ENCODE measurements at regions not wholly inside any gene's neighbourhood (a gene's known extent, or its start where the extent isn't known, plus 50 kb on each side); places are given as distances from the start of the nearest gene placed in this dataset.

- no peak overlapping the region for H3K27ac Mint-ChIP-seq
- H3K27me3 Mint-ChIP-seq (ENCODE audit: insufficient read depth): no peaks in the 10 kb centered on the region; the same call in 1 of the 2 replicates
- no peaks in the 10 kb centered on the region for H3K4me1 Mint-ChIP-seq (ENCODE audit: low read depth)
- peaks cover 33% of the 10 kb centered on the region for H3K9me3 Mint-ChIP-seq
- TF ChIP-seq CTCF (IDR thresholded peaks at IDR 0.05): no peak
- H3K36me3 Mint-ChIP-seq (ENCODE audit: low read depth): no peaks in the 10 kb centered on the region
- no peak for DNase-seq
- H3K4me3 Mint-ChIP-seq: no peak overlapping the region
These were observed 781.7 kb upstream of the GHITM start for GRCh38 chr10:83357627-83358026.

GRCh38 chr10:83367036-83367435, 772.3 kb upstream of the GHITM start:
- DNase-seq: no peak
- Mint-ChIP-seq H3K4me1 (ENCODE audit: low read depth) (no peaks in the 10 kb centered on the region), H3K36me3 (ENCODE audit: low read depth) (no peaks in the 10 kb centered on the region)

GRCh38 chr10:83371696-83372490, 767.4 kb upstream of the GHITM start:
- Mint-ChIP-seq H3K4me1 (ENCODE audit: low read depth) (no peaks in the 10 kb centered on the region), H3K27me3 (ENCODE audit: insufficient read depth) (no peaks in the 10 kb centered on the region), H3K36me3 (ENCODE audit: low read depth) (no peaks in the 10 kb centered on the region), H3K4me3 (no peak overlapping the region), H3K27ac (no peak overlapping the region; the same call in 1 of the 2 replicates), H3K9me3 (peaks cover 35% of the 10 kb centered on the region)
- TF ChIP-seq CTCF (IDR thresholded peaks at IDR 0.05): no peak
- DNase-seq: no peak

More at GRCh38 chr10:83367036-83367435, 772.3 kb upstream of the GHITM start:
- Mint-ChIP-seq H3K4me3 (no peak overlapping the region), H3K9me3 (peaks cover 13% of the 10 kb centered on the region), H3K27me3 (ENCODE audit: insufficient read depth) (no peaks in the 10 kb centered on the region), H3K27ac (no peak overlapping the region)
- TF ChIP-seq CTCF (IDR thresholded peaks at IDR 0.05): no peak

- H3K27me3 Mint-ChIP-seq (ENCODE audit: insufficient read depth): no peaks in the 10 kb centered on the region
These were observed 766.7 kb upstream of the GHITM start for GRCh38 chr10:83372646-83373045.

GRCh38 chr10:83373671-83374070, 765.6 kb upstream of the GHITM start:
- Mint-ChIP-seq H3K4me1 (ENCODE audit: low read depth) (no peaks in the 10 kb centered on the region), H3K27ac (no peak overlapping the region), H3K4me3 (no peak overlapping the region), H3K27me3 (ENCODE audit: insufficient read depth) (no peaks in the 10 kb centered on the region), H3K36me3 (ENCODE audit: low read depth) (no peaks in the 10 kb centered on the region), H3K9me3 (peaks cover 44% of the 10 kb centered on the region)
- DNase-seq: no peak
- peak; percentile 21; the same call in 1 of the 2 replicates for TF ChIP-seq CTCF (IDR thresholded peaks at IDR 0.05)

More at GRCh38 chr10:83372646-83373045, 766.7 kb upstream of the GHITM start:
- Mint-ChIP-seq H3K9me3 (peaks cover 39% of the 10 kb centered on the region), H3K4me3 (no peak overlapping the region), H3K36me3 (ENCODE audit: low read depth) (no peaks in the 10 kb centered on the region), H3K27ac (no peak overlapping the region), H3K4me1 (ENCODE audit: low read depth) (no peaks in the 10 kb centered on the region)
- TF ChIP-seq CTCF (IDR thresholded peaks at IDR 0.05): no peak
- no peak for DNase-seq
